NCI-H748 (cell line): ENCODE measurements at regions not wholly inside any gene's neighbourhood (a gene's known extent, or its start where the extent isn't known, plus 50 kb on each side); places are given as distances from the start of the nearest gene placed in this dataset.
"Not testable (repeated sequence)": the region's sequence is repeated elsewhere in the genome, so short reads cannot be mapped to it uniquely, and the experiment has no call there.

Experiments used
- DNase-seq: peaks from one replicate; lab custom pipeline; 2025; ENCODE audit not compliant: unreplicated experiment; lab: John Stamatoyannopoulos, UW

GRCh38 chr17:22484826-22485225 is 792.5 kb downstream of the KCNJ18 start:
- no peak for DNase-seq

DNA sequence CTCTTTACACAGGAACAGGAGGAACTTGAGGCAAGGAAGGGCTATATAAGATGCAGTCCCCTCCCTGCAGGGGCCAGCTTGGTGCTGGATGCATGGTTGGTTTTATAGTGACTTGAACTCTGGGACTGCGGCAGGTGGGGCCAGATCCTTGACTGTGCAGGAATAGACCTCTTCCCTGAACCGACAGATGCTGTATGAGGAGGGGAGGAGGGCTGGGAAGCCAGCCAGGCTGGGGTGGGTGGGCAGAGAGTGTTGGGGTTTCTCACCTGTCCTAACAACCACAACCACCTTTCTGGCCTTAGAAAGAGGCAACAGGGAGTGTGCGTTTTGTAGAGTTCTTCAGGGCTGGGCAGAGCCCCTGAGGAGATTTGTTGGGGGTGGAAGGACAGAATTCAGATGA is 798.1 kb downstream of the KCNJ18 start:
- DNase-seq: no peak

GRCh38 chr17:22492331-22492730 is 800.0 kb downstream of the KCNJ18 start:
- DNase-seq: no peak

DNA sequence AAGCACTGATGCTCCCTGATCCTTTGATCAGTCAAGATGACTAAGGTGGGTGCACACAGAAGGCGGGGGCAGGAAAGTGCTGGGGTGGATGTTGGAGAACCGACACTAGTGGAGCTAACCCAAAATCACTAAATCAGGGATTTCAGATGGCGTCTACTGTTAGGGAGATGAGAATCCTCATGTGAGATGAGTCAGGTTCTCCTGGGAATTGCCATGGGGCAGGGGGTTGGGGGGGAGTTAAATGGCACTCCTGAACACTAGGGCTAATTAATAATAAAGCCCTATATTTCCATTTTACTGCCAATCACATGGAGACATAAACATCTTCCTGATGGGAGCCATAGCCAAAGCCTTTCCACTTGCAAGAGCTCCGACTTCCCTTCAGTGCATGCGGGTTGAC is 804.1 kb downstream of the KCNJ18 start:
- no peak for DNase-seq

DNA sequence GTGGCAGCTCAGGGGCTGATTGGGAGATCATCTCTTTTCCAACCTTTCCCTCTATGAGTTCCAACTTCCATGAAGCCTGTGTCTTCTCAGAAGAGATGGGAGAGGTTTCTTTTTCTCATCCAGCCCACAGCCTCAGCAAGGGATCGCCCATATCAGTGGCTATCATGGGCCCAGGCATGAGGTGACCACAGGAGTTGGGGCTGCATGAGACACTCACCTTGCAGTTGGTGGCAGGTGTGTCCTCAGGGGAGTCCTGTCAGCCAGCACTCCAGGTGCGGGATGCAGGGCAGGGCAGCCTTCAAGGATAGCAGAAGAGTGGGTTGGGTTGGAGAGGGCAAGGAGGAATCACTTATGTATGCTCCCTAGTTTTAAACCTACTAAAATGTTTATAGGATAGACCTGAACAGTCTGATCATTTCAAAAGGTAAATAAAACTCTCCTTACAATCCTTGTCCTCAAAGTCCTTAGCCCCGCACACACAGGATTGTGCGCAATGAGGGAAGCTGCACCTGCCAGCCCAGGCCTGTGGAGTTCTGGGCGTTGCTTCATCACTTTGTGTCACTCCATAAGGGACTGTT is 811.1 kb downstream of the KCNJ18 start:
- no peak for DNase-seq

- no peak for DNase-seq
These were observed 813.3 kb downstream of the KCNJ18 start for GRCh38 chr17:22505660-22506059.

- DNase-seq: no peak
These were observed 813.9 kb downstream of the KCNJ18 start for GRCh38 chr17:22506231-22506630.

DNA sequence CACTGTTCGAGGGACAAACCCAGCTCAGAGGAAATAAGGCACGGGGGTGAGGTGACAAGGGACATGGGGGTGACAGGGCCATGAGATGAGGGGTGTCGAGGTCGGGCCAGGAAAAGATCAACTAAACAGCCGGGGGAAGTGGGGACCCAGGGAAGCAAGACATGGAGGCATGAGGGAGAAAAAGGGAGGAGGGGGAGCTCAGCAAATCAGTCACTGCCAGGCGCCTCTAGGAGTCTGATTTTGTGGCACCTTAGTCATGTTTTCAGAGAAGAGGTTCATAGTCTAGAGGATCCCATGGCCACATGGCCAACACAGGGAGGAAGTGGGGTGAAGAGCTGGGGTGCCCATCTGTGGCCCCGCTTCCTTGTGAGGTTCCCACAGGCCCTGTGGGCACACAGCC is 814.5 kb downstream of the KCNJ18 start:
- DNase-seq: no peak

- DNase-seq: peak; percentile 6
These were observed 815.5 kb downstream of the KCNJ18 start for GRCh38 chr17:22507823-22508222.

DNA sequence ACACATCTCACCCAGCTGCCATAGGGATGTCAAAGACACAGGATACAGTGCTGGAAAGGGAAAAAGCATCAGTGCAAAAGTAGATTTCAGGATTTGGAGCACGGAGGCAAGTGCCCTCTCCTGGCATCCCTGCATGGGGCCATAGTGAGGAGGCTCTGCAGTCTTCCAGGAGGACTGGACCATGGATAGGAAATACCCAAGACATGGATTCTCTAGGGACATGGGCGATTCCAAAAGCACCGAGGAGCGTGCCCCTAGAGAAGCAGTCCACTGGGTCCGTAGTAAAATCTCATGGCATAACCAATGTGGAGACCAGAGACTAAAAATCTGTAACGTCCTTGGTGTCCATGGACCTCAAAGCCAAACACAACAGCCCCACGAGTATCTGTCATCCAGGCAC is 818.2 kb downstream of the KCNJ18 start:
- DNase-seq: no peak

GRCh38 chr17:22511431-22511830 is 819.1 kb downstream of the KCNJ18 start:
- DNase-seq: no peak

- DNase-seq: no peak
These were observed 819.7 kb downstream of the KCNJ18 start for GRCh38 chr17:22512057-22512456.

GRCh38 chr17:22512506-22512905 is 820.2 kb downstream of the KCNJ18 start:
- DNase-seq: no peak

GRCh38 chr17:22512997-22513538 is 820.7 kb downstream of the KCNJ18 start:
- DNase-seq: no peak

- DNase-seq: no peak
These were observed 822.0 kb downstream of the KCNJ18 start for GRCh38 chr17:22514315-22514714.

- no peak for DNase-seq
These were observed 822.5 kb downstream of the KCNJ18 start for GRCh38 chr17:22514767-22515320.

- DNase-seq: no peak
These were observed 823.3 kb downstream of the KCNJ18 start for GRCh38 chr17:22515599-22515998.

DNA sequence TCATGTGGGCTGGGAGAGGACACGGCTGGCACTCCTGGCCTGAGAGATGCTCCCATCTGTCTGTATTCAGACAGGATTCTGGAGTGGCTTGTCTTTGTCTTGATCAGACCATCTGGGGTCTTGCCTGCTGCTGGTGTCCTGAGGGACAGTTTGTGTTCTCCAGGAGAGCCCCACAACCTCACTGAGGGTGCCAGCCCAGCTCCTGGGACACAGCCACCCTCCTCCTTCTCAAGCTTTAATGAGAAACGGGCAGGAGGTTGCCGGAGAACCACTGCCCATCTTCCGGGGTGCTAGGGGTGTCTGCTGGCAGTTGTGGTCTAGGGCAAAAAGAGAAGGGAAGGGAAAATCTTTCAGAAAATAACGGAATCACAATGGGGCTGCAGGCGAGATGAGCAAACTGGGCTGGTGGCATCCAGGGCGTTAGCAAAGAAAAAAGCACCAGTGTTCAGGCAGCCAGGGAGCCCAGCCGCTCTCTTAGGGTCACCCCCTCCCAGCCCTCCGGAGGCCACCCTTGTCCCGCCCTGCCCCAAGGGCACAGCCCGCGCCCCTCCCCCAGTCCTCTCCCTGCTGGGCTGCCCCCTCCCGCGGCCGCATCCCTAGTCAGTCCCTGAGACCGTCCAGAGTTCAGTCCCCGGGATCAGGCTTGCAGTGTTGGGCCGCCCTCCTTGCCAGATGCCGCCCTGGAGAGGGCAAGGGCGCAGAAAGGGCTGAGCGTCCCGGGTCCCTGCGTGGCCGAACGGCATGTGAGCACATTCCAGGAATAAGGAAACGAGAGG is 824.7 kb downstream of the KCNJ18 start:
- no peak for DNase-seq

DNA sequence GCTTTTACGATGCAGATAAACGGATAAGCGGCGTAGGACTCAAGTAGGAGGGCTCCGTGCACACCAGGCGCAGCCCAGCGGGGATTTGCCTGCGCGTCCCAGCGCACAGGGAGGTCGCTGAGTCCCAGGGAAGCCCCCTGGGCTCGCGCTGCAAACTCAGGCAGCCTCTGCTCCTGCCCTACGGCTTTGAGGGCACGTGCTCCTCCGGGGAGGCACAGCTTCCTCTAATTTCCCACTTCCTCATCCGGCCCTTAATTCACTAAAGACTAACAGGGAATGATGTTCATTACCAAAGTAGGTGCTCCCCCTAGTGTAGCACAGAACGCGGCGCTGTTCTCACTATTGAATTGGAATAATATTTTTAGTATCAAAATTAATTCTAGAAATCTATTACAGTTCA is 825.4 kb downstream of the KCNJ18 start:
- DNase-seq: peak; percentile 28

- DNase-seq: no peak
These were observed 825.9 kb downstream of the KCNJ18 start for GRCh38 chr17:22518185-22518584.

DNA sequence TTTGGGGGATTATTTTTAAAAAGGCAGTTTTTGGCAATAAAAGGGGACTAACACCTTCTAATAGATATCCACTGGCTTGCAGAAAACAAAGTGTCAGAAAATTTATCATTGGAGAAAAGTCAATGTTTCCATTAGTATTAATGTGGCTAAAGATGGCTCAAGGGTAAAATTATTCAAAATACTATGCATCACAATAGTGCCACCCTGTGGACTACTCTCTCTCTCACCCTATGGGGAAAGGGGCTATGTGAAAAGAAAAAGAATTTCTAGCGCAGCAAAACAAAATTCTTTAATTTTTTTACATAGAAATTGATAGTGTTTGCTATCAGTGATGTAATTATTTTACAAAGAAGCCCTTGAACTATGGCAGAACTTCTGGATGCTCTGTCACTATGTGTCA is 856.5 kb downstream of the KCNJ18 start:
- not testable (repeated sequence) for DNase-seq

GRCh38 chr17:22551695-22552415 is 859.5 kb downstream of the KCNJ18 start:
- not testable (repeated sequence) for DNase-seq
